ENCODE measurements at regions not wholly inside any gene's neighbourhood (a gene's known extent, or its start where the extent isn't known, plus 50 kb on each side); places are given as distances from the start of the nearest gene placed in this dataset.

DNA sequence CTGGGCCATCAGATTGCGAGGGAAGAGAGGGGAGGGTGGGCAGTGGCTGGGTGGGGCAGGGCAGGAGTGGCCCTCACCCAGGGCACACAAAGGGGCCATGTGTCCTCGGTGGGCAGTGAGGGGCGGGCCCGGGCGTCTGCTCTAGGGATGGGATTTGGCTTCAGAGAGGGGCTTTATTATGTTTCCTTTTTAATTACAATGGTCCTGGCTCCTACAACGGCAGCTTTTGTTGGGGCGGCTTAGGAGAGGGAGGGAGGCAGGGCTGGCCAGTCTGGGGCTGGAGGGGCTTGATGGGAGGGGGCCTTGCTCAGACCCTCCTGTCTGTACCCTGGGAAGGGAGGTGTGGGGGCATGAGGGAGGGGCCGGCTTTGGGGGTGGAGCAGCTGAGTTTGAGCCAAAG lies 102.8 kb upstream of the WNT4 start:
- H3K27me3 ChIP-seq (replicated peaks in 1 of 4; ENCODE audit: control insufficient read depth in 3 of 4, extremely low read depth in 1 of 4, insufficient read depth in 3 of 4, low read length in 3 of 4): no peaks in the 10 kb centered on the region; a peak in 1 of 7 replicates
- H3K9me3 ChIP-seq (ENCODE audit: insufficient read depth in 2 of 2, low read depth in 1 of 2, low read length in 1 of 2): no peaks in the 10 kb centered on the region
- H4K5ac ChIP-seq (ENCODE audit: insufficient read length, low read depth, low read length): no peak overlapping the region
- no peak overlapping the region for H3K56ac ChIP-seq (replicated peaks; ENCODE audit: insufficient read length, low read depth, low read length)
- CTCF ChIA-PET (ENCODE audit: partially characterized antibody): interaction anchor here (0.5 to 2.0 kb wide), 9 partner anchors 9 to 170 kb away, joined by 3 to 5 read pairs (median 3); no protein-coding TSS in a partner anchor
- H3K4me2 ChIP-seq (ENCODE audit: insufficient read depth in 1 of 2, low read depth in 2 of 2, low read length in 2 of 2): no peak overlapping the region
- H2AK5ac ChIP-seq (ENCODE audit: low read depth, low read length): no peak overlapping the region
- FAIRE-seq: no peak
- no peak overlapping the region for H3K4ac ChIP-seq (replicated peaks; ENCODE audit: insufficient read length, low read depth, low read length)
- no peak overlapping the region for H2BK12ac ChIP-seq (ENCODE audit: low read depth, low read length)
- peak overlapping the region; percentile 78; the same call in 1 of the 2 replicates for H2BK5ac ChIP-seq (ENCODE audit: low read depth, low read length)
- no peak overlapping the region for H3K23ac ChIP-seq (ENCODE audit: insufficient read length)
- H2BK120ac ChIP-seq (replicated peaks; ENCODE audit: low read depth, low read length): no peak overlapping the region
- no peak overlapping the region; the same call in 1 of the 2 replicates for H3K18ac ChIP-seq (ENCODE audit: extremely low read depth, low read length)
- no peak overlapping the region for H4K91ac ChIP-seq (replicated peaks; ENCODE audit: insufficient read length, low read length)
- H3K23me2 ChIP-seq (ENCODE audit: low read depth, low read length): no peaks in the 10 kb centered on the region
- no peak overlapping the region for H3K9ac ChIP-seq (replicated peaks in 1 of 4; ENCODE audit: extremely low read depth in 1 of 4, low read depth in 3 of 4, low read length in 3 of 4)
- 29% methylated on average over 3 of the region's 8 CpGs; no CpG with 5 or more reads in 1 of the 2 experiments for WGBS, 2 experiments (ENCODE audit: extremely low coverage in 1 of 2, insufficient coverage in 1 of 2, insufficient read length in 1 of 2, insufficient replicate concordance in 2 of 2, low coverage in 1 of 2, low lambda C conversion rate in 2 of 2, missing lambda C conversion rate in 1 of 2)
- no peak for TF ChIP-seq KDM5A (IDR thresholded peaks at IDR 0.05; ENCODE audit: low read length)
- TF ChIP-seq YY1 (IDR thresholded peaks at IDR 0.05; ENCODE audit: low read depth, low read length): no peak
- no peak for TF ChIP-seq JUN (IDR thresholded peaks at IDR 0.05; ENCODE audit: low read depth, low read length)
- no peak for TF ChIP-seq TCF12 (IDR thresholded peaks at IDR 0.05; ENCODE audit: low read depth, low read length)
- TF ChIP-seq RBBP5 (IDR thresholded peaks at IDR 0.05; ENCODE audit: borderline replicate concordance, low read depth, low read length): no peak
- no peak for TF ChIP-seq E2F6 (IDR thresholded peaks at IDR 0.05)
- TF ChIP-seq ZNF274 (IDR thresholded peaks at IDR 0.05; ENCODE audit: borderline replicate concordance, extremely low read depth, low read length): no peak
- TF ChIP-seq SIX5 (IDR thresholded peaks at IDR 0.05; ENCODE audit: low read depth, low read length): no peak
- no peak for TF ChIP-seq BACH1 (IDR thresholded peaks at IDR 0.05; ENCODE audit: low read length)
- TF ChIP-seq MAX (IDR thresholded peaks at IDR 0.05): no peak
- no peak for TF ChIP-seq EP300 (IDR thresholded peaks at IDR 0.05; ENCODE audit: borderline replicate concordance in 1 of 2, low read depth in 2 of 2, low read length in 2 of 2)
- TF ChIP-seq CREB1 (IDR thresholded peaks at IDR 0.05): no peak
- no peak for TF ChIP-seq POLR2AphosphoS5 (IDR thresholded peaks at IDR 0.05; ENCODE audit: low read depth, low read length)
- no peak overlapping the region for H2BK15ac ChIP-seq (ENCODE audit: low read length)
- no peaks in the 10 kb centered on the region for H3K79me2 ChIP-seq (ENCODE audit: control insufficient read depth in 1 of 2, insufficient read depth in 2 of 2, low read length in 2 of 2)
- H3K36me3 ChIP-seq (ENCODE audit: control insufficient read depth in 2 of 4, insufficient read depth in 4 of 4, low read length in 3 of 4): no peaks in the 10 kb centered on the region
- POLR2A ChIA-PET (ENCODE audit: partially characterized antibody): interaction anchor here (1.2 to 1.4 kb wide), 2 partner anchors 12 to 13 kb away, joined by 3 read pairs; no protein-coding TSS in a partner anchor
- no peaks in the 10 kb centered on the region for H3K79me1 ChIP-seq (ENCODE audit: low read depth, low read length)
- H3K4me3 ChIP-seq (ENCODE audit: extremely low read depth in 1 of 4, insufficient read depth in 2 of 4, low read depth in 3 of 4, low read length in 4 of 4): no peak overlapping the region
- H2AFZ ChIP-seq (ENCODE audit: low read length): no peak overlapping the region
- no peaks in the 10 kb centered on the region for H4K20me1 ChIP-seq (replicated peaks in 1 of 2; ENCODE audit: control insufficient read depth in 1 of 2, insufficient read depth in 2 of 2, low read length in 2 of 2)
- H3K14ac ChIP-seq (ENCODE audit: insufficient read length): no peak overlapping the region
- H3K4me1 ChIP-seq (replicated peaks in 1 of 4; ENCODE audit: control insufficient read depth in 3 of 4, insufficient read depth in 4 of 4, low read length in 3 of 4): peaks cover 0 to 25% (median 14%) of the 10 kb centered on the region in 4 experiments; a peak in 6 of 7 replicates
- no peak overlapping the region for H2BK20ac ChIP-seq (ENCODE audit: low read length)
- no peak overlapping the region for H3K27ac ChIP-seq (ENCODE audit: low read depth, low read length)
- no peak for DNase-seq (ENCODE audit: low read depth in 1 of 2, low spot score in 2 of 2)
- no peak overlapping the region for H4K8ac ChIP-seq (ENCODE audit: extremely low read depth, insufficient read depth, low read length)

Measured in H1 (cell line).